GM12875 (cell line): ENCODE measurements at regions not wholly inside any gene's neighbourhood (a gene's known extent, or its start where the extent isn't known, plus 50 kb on each side); places are given as distances from the start of the nearest gene placed in this dataset.

ENCODE experiments used
- H3K4me3 ChIP-seq: one replicate; pipeline ENCODE4 v1.5.1; 2011; ENCODE audit warnings: low read depth, low read length, control low read depth
- TF ChIP-seq, protein P1 (sequence below): IDR thresholded peaks from 2 replicates; pipeline ENCODE4 v1.5.1; 2011; ENCODE audit warnings: low read depth, mild to moderate bottlenecking, control low read depth, inconsistent platforms, low read length, moderate library complexity, borderline replicate concordance; ENCODE audit not compliant: insufficient read depth

DNA sequence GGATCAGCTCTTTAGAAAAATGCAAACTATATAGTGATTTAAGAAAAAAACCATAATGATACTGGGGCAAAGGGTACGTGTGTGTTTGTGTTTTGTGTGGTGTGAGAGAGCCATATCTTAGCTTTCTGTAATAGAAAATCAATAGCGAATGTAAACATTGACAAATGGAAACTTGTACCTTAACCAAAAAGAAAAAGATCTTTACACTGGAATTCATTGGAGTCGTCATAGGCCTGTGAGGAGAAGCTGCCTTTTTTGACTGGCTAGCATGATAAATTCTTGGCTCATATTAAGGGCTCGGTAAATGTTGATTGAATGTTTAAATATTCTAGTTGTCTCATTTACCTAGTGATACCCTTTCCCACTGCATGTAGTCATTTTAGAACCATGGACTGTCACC is 161.8 kb upstream of the ASCC3 start:
- TF ChIP-seq, protein P1, sequence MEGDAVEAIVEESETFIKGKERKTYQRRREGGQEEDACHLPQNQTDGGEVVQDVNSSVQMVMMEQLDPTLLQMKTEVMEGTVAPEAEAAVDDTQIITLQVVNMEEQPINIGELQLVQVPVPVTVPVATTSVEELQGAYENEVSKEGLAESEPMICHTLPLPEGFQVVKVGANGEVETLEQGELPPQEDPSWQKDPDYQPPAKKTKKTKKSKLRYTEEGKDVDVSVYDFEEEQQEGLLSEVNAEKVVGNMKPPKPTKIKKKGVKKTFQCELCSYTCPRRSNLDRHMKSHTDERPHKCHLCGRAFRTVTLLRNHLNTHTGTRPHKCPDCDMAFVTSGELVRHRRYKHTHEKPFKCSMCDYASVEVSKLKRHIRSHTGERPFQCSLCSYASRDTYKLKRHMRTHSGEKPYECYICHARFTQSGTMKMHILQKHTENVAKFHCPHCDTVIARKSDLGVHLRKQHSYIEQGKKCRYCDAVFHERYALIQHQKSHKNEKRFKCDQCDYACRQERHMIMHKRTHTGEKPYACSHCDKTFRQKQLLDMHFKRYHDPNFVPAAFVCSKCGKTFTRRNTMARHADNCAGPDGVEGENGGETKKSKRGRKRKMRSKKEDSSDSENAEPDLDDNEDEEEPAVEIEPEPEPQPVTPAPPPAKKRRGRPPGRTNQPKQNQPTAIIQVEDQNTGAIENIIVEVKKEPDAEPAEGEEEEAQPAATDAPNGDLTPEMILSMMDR = no peak
- H3K4me3 ChIP-seq = no peak overlapping the region

DNA sequence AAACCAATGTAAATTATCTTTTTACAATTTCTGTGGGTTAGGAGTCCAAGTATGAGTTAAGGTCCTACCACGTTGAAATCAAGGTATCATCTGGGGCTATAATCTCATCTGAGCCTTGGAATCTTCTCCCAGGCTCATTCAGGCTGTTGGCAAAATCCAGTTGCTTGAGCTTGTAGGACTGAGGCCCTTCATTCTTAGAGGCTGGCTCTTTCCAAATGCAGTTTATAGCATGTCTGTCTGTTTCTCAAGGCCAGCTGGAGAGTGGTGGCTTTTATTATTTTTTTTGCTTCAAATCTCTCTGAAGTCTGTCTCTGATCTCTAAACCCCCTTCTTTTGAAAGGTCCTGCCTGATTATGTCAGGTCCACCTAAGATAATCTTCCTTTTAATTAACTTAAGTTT is 177.2 kb upstream of the ASCC3 start:
- TF ChIP-seq, protein P1 = no peak

DNA sequence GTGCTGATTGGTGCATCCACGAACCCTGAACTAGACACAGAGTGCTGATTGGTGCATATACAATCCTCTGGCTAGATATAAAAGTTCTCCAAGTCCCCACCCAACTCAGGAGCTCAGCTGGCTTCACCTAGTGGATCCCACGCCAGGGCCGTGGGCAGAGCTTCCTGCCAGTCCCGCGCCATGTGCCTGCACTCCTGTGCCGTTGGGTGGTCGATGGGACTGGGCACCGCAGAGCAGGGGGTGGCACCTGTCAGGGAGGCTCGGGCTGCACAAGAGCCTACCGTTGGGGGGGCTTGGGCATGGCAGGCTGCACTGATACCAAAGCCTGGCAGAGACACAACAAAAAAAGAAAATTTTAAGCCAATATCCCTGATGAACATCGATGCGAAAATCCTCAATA is 185.4 kb upstream of the ASCC3 start:
- TF ChIP-seq, protein P1 = no peak

More for the DNA sequence above, 177.2 kb upstream of the ASCC3 start:
- H3K4me3 ChIP-seq = no peak overlapping the region

DNA sequence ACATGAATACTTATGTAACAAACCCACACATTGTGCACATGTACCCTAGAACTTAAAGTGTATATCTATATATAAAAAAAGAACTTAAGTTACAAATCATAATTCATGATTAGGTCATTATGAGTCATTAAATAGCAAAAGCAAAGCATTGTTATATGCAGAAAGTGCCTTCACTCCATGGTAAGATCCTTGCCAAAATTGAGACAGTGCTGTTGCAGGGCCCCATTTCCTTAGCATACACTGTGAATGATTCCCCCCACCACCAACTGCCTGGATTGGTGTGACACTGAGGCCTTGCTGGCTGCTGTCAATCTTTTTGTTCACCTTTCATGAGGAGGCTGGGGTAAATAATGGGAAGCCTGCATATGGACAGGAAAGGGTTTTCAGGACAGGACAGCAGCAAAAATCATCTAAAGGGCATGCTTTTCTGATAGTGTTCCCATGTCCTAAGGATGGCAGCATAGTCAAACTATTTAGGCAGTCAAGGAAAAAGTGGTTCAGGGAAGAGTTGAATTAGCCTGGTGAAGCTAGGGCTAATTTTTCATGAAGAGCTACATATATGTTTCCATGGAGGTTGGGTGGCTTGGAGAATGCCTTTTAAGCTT is 188.2 kb upstream of the ASCC3 start:
- H3K4me3 ChIP-seq = no peak overlapping the region
- TF ChIP-seq, protein P1 = no peak

More for the DNA sequence above, 185.4 kb upstream of the ASCC3 start:
- no peak overlapping the region for H3K4me3 ChIP-seq

DNA sequence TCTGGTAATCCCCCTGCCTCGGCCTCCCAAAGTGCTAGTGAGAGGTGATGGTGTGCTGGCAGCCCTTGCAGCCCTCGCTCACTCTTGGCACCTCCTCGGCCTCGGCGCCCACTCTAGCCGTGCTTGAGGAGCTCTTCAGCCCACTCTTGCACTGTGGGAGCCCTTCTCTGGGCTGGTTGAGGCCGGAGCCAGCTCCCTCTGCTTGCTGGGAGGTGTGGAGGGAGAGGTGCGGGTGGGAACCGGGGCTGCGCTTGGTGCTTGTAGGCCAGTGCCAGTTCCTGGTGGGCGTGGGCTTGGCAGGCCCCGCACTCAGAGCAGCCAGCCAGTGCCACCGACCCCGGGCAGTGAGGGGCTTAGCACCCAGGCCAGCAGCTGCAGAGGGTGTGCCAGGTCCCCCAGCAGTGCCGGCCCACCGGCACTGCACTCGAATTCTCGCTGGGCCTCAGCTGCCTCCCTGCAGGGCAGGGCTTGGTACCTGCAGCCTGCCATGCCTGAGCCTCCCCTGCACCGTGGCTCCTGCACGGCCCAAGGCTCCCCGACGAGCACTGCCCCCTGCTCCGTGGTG is 189.0 kb upstream of the ASCC3 start:
- H3K4me3 ChIP-seq = no peak overlapping the region
- TF ChIP-seq, protein P1 = no peak

DNA sequence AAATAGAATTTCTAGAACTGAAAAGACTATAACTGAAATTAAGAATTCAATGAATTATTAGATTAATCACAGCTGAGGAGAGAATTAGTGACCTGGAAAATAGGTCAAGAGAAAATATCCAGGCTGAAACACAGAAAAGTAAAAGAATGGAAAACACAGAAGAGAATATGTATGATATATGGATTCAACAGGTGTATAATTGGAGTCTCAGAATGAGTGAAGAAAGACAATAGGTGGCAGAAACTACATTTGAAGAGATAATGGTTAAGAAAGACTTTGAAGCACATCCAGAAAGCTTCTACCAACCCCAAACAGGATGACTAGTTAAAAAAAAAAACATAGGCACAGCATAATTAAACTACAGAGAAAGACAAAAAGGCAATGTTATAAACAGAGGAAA is 196.2 kb upstream of the ASCC3 start:
- H3K4me3 ChIP-seq = no peak overlapping the region
- TF ChIP-seq, protein P1 = no peak

DNA sequence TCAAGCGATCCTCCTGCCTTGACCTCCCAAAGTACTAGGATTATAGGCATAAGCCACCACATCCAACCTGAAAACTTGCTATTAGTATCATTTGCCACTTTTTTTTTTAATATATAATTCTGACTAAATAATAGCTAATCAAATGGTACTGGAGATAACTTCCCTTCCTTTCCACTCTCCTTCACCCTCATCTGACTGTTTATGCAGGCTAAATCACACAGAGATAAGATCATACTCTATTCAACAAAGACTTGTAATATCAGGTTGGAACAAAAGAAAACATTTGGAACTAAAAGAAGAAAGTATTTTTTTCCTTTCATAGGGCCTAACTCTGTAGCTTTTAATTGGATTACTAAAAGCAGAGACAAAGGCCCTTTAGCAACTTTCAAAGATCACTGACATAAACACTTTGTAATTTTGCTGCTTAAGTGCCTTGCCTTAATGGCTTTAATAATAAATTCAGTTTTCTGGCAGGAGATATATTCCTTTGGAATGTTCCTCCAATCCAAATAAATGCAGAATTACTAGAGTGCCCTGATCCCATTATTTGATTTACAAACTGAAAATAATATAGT is 198.7 kb upstream of the ASCC3 start:
- no peak overlapping the region for H3K4me3 ChIP-seq
- TF ChIP-seq, protein P1 = no peak
